Heart left ventricle (tissue), 16 donors: ENCODE measurements at regions not wholly inside any gene's neighbourhood (a gene's known extent, or its start where the extent isn't known, plus 50 kb on each side); places are given as distances from the start of the nearest gene placed in this dataset.

ENCODE experiments used
- ATAC-seq, 4 donors: fragments of 200-7000 bp; cut with Tn5 transposase; one replicate each; pipeline ENCODE4 v1.9.1; 2020 to 2022; ENCODE audit warnings: moderate library complexity in 4 of 4, mild to moderate bottlenecking in 3 of 4, moderate number of reproducible peaks in 1 of 4
- DNase-seq, 5 donors: peaks; one replicate each; pipeline ENCODE4 v3.0.0-alpha.2; 2020
- H3K27ac ChIP-seq, 12 donors: fragments of 200-600 bp; sonication (generic) in 4 of 12; one replicate each; pipeline versions ENCODE4 v1.5.0 to v1.8.0; 2016 to 2022; ENCODE audit warnings: mild to moderate bottlenecking in 2 of 12
- H3K27me3 ChIP-seq, 9 donors: fragments of 200-600 bp; sonication (generic) in 2 of 9; one replicate each; pipeline versions ENCODE4 v1.5.1 to v1.8.0; 2016 to 2022; ENCODE audit warnings: mild to moderate bottlenecking in 3 of 9
- H3K36me3 ChIP-seq, 9 donors: fragments of 200-600 bp; sonication (generic) in 2 of 9; one replicate each; pipeline versions ENCODE4 v1.5.0 to v1.8.0; 2018 to 2022; ENCODE audit warnings: mild to moderate bottlenecking in 2 of 9
- H3K4me1 ChIP-seq, 12 donors: fragments of 200-600 bp; sonication (generic) in 4 of 12; one replicate each; pipeline versions ENCODE4 v1.5.0 to v1.8.0; 2016 to 2022; ENCODE audit warnings: mild to moderate bottlenecking in 3 of 12
- H3K4me3 ChIP-seq, 12 donors: fragments of 200-600 bp; sonication (generic) in 4 of 12; one replicate each; pipeline versions ENCODE4 v1.5.0 to v1.8.0; 2017 to 2022; ENCODE audit warnings: mild to moderate bottlenecking in 9 of 12, moderate library complexity in 4 of 12
- H3K9me3 ChIP-seq, 12 donors: fragments of 200-600 bp; sonication (generic) in 4 of 12; one replicate each; pipeline versions ENCODE4 v1.5.0 to v1.8.0; 2016 to 2022; ENCODE audit warnings: mild to moderate bottlenecking in 1 of 12
- CTCF ChIP-seq, 12 donors: fragments of 200-600 bp; sonication (generic) in 4 of 12; IDR thresholded peaks; one replicate each; pipeline versions ENCODE4 v1.5.0 to v1.8.0; 2018 to 2022; ENCODE audit warnings: antibody characterized with exemption in 12 of 12, mild to moderate bottlenecking in 5 of 12
- POLR2A ChIP-seq, 2 donors: fragments of 450-650 bp; IDR thresholded peaks; one replicate each; pipeline ENCODE4 v1.6.1; 2017; ENCODE audit warnings: antibody characterized with exemption in 2 of 2, mild to moderate bottlenecking in 2 of 2, moderate library complexity in 2 of 2
- WGBS, 4 donors: extraction: QIAGEN DNeasy Blood & Tissue Kit in 2 of 4; methylation state at CpG; one replicate each; pipeline versions ENCODE4 v1.1.5 to v1.1.7; 2013 to 2018; 5-methylcytosine and 5-hydroxymethylcytosine counted together
- intact Hi-C, 10 donors: fragments of 100-400 bp; cut with DNase I; formaldehyde crosslinking; loops; one replicate each; pipeline versions ENCODE4 v1.11.1 to v1.14.2; 2022
- donor health status: ischemic (EF 13 %, LVEDD 7.1; RV severe dilation, severe dysfunction).
- donor health status: healthy with polysubstance abuse.
- donor health status: DM: no; HTN: yes; CAD: no.
- donor health status: DM: no; HTN: no; CAD: no.
- donor health status: ischemic (EF 25% LVEDD 6.9; RV normal size, moderate dysfunction).
- donor health status: ischemic (EF 25% LVEDD 5.7; RV mildly dilated, moderate dysfunction).
- donor health status: healthy.
- donor health status: DM: yes; HTN: yes; CAD: no.
- donor health status: ischemic (EF 35%, LVEDD 5.7; RV mildly dilated, moderate dysfunction).
- donor health status: nonischemic (EF 11% LVEDD 7.7; RV severe dilation, severe dysfunction).
- donor health status: DM: yes; HTN: yes; CAD: no.
- donor health status: PGD.
- donor health status: ischemic (EF 29% LVEDD 5.4; RV normal size, mild dysfunction).
- donor health status: nonischemic (EF 23%, LVEDD 6.1; RV moderate dilation, normal function).

GRCh38 chr7:112869111-112869774 lies 79.0 kb upstream of the TMEM168 start:
- WGBS, 4 donors = 74 to 78% (median 75%) methylated on average over 15 of the region's 15 CpGs
- Histone ChIP-seq H3K4me3 (no peak overlapping the region), H3K4me1 (peaks cover 0 to 27% (median 10%) of the 10 kb centered on the region in 12 donors), H3K36me3 (no peaks in the 10 kb centered on the region), H3K9me3 (peaks cover 0 to 16% (median 0%) of the 10 kb centered on the region in 12 donors), H3K27ac (peak overlapping the region in 6 of 12 donors; percentile 25 to 58 (median 42)), H3K27me3 (no peaks in the 10 kb centered on the region)
- TF ChIP-seq POLR2A (IDR thresholded peaks at IDR 0.05) (no peak), CTCF (IDR thresholded peaks at IDR 0.05) (peak; percentile 39 to 68 (median 55))
- peak; percentile 13 to 53 (median 30) for ATAC-seq
- intact Hi-C loops = no loop called here
- DNase-seq = peak in 1 of 5 donors; percentile 30

GRCh38 chr7:112868609-112869008 lies 78.4 kb upstream of the TMEM168 start:
- Histone ChIP-seq H3K27ac (peak overlapping the region in 7 of 12 donors; percentile 11 to 60 (median 41)), H3K27me3 (no peaks in the 10 kb centered on the region), H3K4me1 (peaks cover 0 to 27% (median 10%) of the 10 kb centered on the region in 12 donors), H3K9me3 (peaks cover 0 to 21% (median 0%) of the 10 kb centered on the region in 12 donors), H3K4me3 (no peak overlapping the region), H3K36me3 (no peaks in the 10 kb centered on the region)
- ATAC-seq = peak; percentile 65 to 92 (median 82)
- intact Hi-C loops = no loop called here
- WGBS, 4 donors = 60 to 74% (median 67%) methylated on average over 3 to 4 of the region's 4 CpGs
- TF ChIP-seq CTCF (IDR thresholded peaks at IDR 0.05) (no peak), POLR2A (IDR thresholded peaks at IDR 0.05) (no peak)
- peak in 2 of 5 donors; percentile 52 to 63 for DNase-seq

GRCh38 chr7:112866424-112866823 lies 76.2 kb upstream of the TMEM168 start:
- peak overlapping the region in 3 of 12 donors; percentile 2 to 18 (median 3) for H3K27ac ChIP-seq
- peaks cover 0 to 31% (median 4%) of the 10 kb centered on the region in 12 donors for H3K9me3 ChIP-seq
- no peaks in the 10 kb centered on the region for H3K27me3 ChIP-seq
- no peak overlapping the region for H3K4me3 ChIP-seq
- peaks cover 0 to 24% (median 10%) of the 10 kb centered on the region in 12 donors for H3K4me1 ChIP-seq
- 52 to 62% (median 59%) methylated on average over 4 of the region's 4 CpGs for WGBS, 4 donors
- TF ChIP-seq POLR2A (IDR thresholded peaks at IDR 0.05) (no peak), CTCF (IDR thresholded peaks at IDR 0.05) (no peak)
- peaks cover 0 to 4% (median 0%) of the 10 kb centered on the region in 9 donors for H3K36me3 ChIP-seq
- DNase-seq (no peak), ATAC-seq (peak in 3 of 4 donors; percentile 21 to 50 (median 47))
- intact Hi-C loops = no loop called here

- Histone ChIP-seq H3K27me3 (no peaks in the 10 kb centered on the region), H3K36me3 (peaks cover 0 to 8% (median 0%) of the 10 kb centered on the region in 9 donors), H3K9me3 (peaks cover 0 to 19% (median under 1%) of the 10 kb centered on the region in 12 donors), H3K27ac (no peak overlapping the region), H3K4me1 (peaks cover 0 to 22% (median 9%) of the 10 kb centered on the region in 12 donors), H3K4me3 (no peak overlapping the region)
- TF ChIP-seq POLR2A (IDR thresholded peaks at IDR 0.05) = no peak
- TF ChIP-seq CTCF (IDR thresholded peaks at IDR 0.05) = no peak
- ATAC-seq (no peak), DNase-seq (no peak)
- intact Hi-C loops = loop anchor here in 1 of 10 donors (5.0 kb wide), 1 partner anchor 62 kb away; no protein-coding TSS in a partner anchor
Measured at GRCh38 chr7:112864380-112864779, 74.2 kb upstream of the TMEM168 start.
